IMR-90 (cell line): ENCODE measurements at regions not wholly inside any gene's neighbourhood (a gene's known extent, or its start where the extent isn't known, plus 50 kb on each side); places are given as distances from the start of the nearest gene placed in this dataset.

Experiments
- ATAC-seq: fragments of 200-7000 bp; cut with Tn5 transposase; 2 replicates; pipeline ENCODE4 v1.9.1; 2020; ENCODE audit warnings: low read depth, mild to moderate bottlenecking, moderate library complexity
- BruUV-seq: library from RNA; stranded (reverse); fragments of 400-500 nt; replicated peaks from 2 replicates; lab custom pipeline; 2021; lab: Mats Ljungman, UMichigan
- CTCF ChIA-PET: fragments of 300-600 bp; formaldehyde crosslinking; extraction: SDS; loops from one replicate; lab custom pipeline; 2021; ENCODE audit warnings: antibody characterized with exemption; lab: Yijun Ruan, JAX
- POLR2A ChIA-PET: fragments of 300-600 bp; sonication (Branson Sonifier 250); formaldehyde crosslinking; loops from one replicate; lab custom pipeline; 2022; ENCODE audit warnings: antibody characterized with exemption; ENCODE audit not compliant: unreplicated experiment; lab: Charles Lee
- DNase-seq: peaks from one replicate; pipeline ENCODE4 v3.0.0; 2013
- H2AFZ ChIP-seq: replicated peaks from 2 replicates; pipeline ENCODE3; 2013; ENCODE audit warnings: low read length, mild to moderate bottlenecking; ENCODE audit not compliant: poor library complexity
- H2AK5ac ChIP-seq: 2 replicates; pipeline ENCODE4 v1.6.1; 2013; ENCODE audit warnings: low read depth, low read length, inconsistent platforms
- H2AK9ac ChIP-seq: replicated peaks from 2 replicates; pipeline ENCODE3; 2013; ENCODE audit warnings: mild to moderate bottlenecking, low read depth, low read length, moderate library complexity; ENCODE audit not compliant: poor library complexity
- H2BK120ac ChIP-seq: 2 replicates; pipeline ENCODE4 v1.6.1; 2013; ENCODE audit warnings: low read depth, low read length, inconsistent platforms
- H2BK15ac ChIP-seq: 3 replicates; pipeline ENCODE4 v1.6.1; 2013; ENCODE audit warnings: low read depth, low read length, inconsistent platforms
- H2BK20ac ChIP-seq: 2 replicates; pipeline ENCODE4 v1.6.1; 2013; ENCODE audit warnings: low read depth, mild to moderate bottlenecking, inconsistent platforms, low read length, moderate library complexity
- H2BK5ac ChIP-seq: 2 replicates; pipeline ENCODE4 v1.6.1; 2013; ENCODE audit warnings: mild to moderate bottlenecking, low read depth, low read length, inconsistent platforms; ENCODE audit not compliant: poor library complexity, severe bottlenecking
- H3K14ac ChIP-seq: replicated peaks from 2 replicates; pipeline ENCODE4 v1.6.1; 2013; ENCODE audit warnings: low read depth, low read length, inconsistent platforms
- H3K18ac ChIP-seq: 2 replicates; pipeline ENCODE4 v1.6.1; 2013; ENCODE audit warnings: low read depth, low read length, control low read depth
- H3K23ac ChIP-seq: 2 replicates; pipeline ENCODE4 v1.6.1; 2013; ENCODE audit warnings: low read depth, low read length, inconsistent platforms
- H3K27ac ChIP-seq: 2 replicates; pipeline ENCODE4 v1.5.1; 2013; ENCODE audit warnings: mild to moderate bottlenecking, control low read depth, low read length; ENCODE audit not compliant: insufficient read depth
- H3K27me3 ChIP-seq: 2 replicates; pipeline ENCODE4 v1.6.1; 2013; ENCODE audit warnings: low read length; ENCODE audit not compliant: control insufficient read depth, insufficient read depth
- H3K36me3 ChIP-seq: 2 replicates; pipeline ENCODE4 v1.6.1; 2013; ENCODE audit warnings: low read length, mixed read lengths; ENCODE audit not compliant: control insufficient read depth, insufficient read depth
- H3K4ac ChIP-seq: 2 replicates; pipeline ENCODE4 v1.6.1; 2013; ENCODE audit warnings: low read depth, low read length, inconsistent platforms
- H3K4me1 ChIP-seq: 2 replicates; pipeline ENCODE4 v1.6.1; 2013; ENCODE audit warnings: low read length, mixed read lengths; ENCODE audit not compliant: control insufficient read depth, insufficient read depth
- H3K4me2 ChIP-seq: 2 replicates; pipeline ENCODE4 v1.6.1; 2013; ENCODE audit warnings: low read depth, mild to moderate bottlenecking, control low read depth, low read length, moderate library complexity
- H3K4me3 ChIP-seq: 2 replicates; pipeline ENCODE4 v1.5.1; 2013; ENCODE audit warnings: low read depth, mild to moderate bottlenecking, control low read depth, low read length, moderate library complexity; ENCODE audit not compliant: insufficient read depth
- H3K56ac ChIP-seq: 2 replicates; pipeline ENCODE4 v1.6.1; 2013; ENCODE audit warnings: low read length, inconsistent platforms; ENCODE audit not compliant: insufficient read depth; ENCODE audit errors: extremely low read depth
- H3K79me1 ChIP-seq, 2 experiments: 2 replicates each; pipeline ENCODE4 v1.6.1; 2013; ENCODE audit warnings: low read length in 2 of 2, inconsistent platforms in 1 of 2, low read depth in 1 of 2
- H3K9ac ChIP-seq: 2 replicates; pipeline ENCODE4 v1.6.1; 2013; ENCODE audit warnings: low read depth, low read length, control low read depth
- H3K9me1 ChIP-seq: 2 replicates; pipeline ENCODE4 v1.6.1; 2013; ENCODE audit warnings: low read length, inconsistent platforms; ENCODE audit not compliant: insufficient read depth
- H3K9me3 ChIP-seq: 2 replicates; pipeline ENCODE4 v1.6.1; 2013; ENCODE audit warnings: low read length; ENCODE audit not compliant: control insufficient read depth, insufficient read depth
- H4K20me1 ChIP-seq: 2 replicates; pipeline ENCODE4 v1.6.1; 2013; ENCODE audit warnings: low read length, inconsistent platforms; ENCODE audit not compliant: insufficient read depth
- H4K5ac ChIP-seq: 2 replicates; pipeline ENCODE4 v1.6.1; 2013; ENCODE audit warnings: mild to moderate bottlenecking, low read depth, low read length, control low read depth
- H4K8ac ChIP-seq, 2 experiments: 2 replicates each; pipeline ENCODE4 v1.6.1; 2013; ENCODE audit warnings: low read depth in 2 of 2, low read length in 2 of 2, control low read depth in 1 of 2, inconsistent platforms in 1 of 2
- H4K91ac ChIP-seq: 2 replicates; pipeline ENCODE4 v1.6.1; 2013; ENCODE audit warnings: low read depth, low read length, inconsistent platforms; ENCODE audit not compliant: insufficient read depth
- BHLHE40 ChIP-seq: fragments of 150-350 bp; IDR thresholded peaks from 2 replicates; pipeline ENCODE4 v1.6.1; 2016; ENCODE audit warnings: mild to moderate bottlenecking, low read depth, low read length
- CTCF ChIP-seq: conservative IDR thresholded peaks from 2 replicates; pipeline ENCODE4 v1.5.1; 2012; ENCODE audit warnings: mild to moderate bottlenecking, low read depth, low read length, improper control_type of control experiment
- ELK1 ChIP-seq: fragments of 150-350 bp; IDR thresholded peaks from 2 replicates; pipeline ENCODE4 v1.6.1; 2016; ENCODE audit warnings: low read depth, mild to moderate bottlenecking, low read length, moderate library complexity, borderline replicate concordance
- FOS ChIP-seq: fragments of 150-350 bp; IDR thresholded peaks from 2 replicates; pipeline ENCODE4 v1.6.1; 2016; ENCODE audit warnings: low read depth, low read length
- MAFK ChIP-seq: IDR thresholded peaks from 2 replicates; pipeline ENCODE4 v1.6.1; 2012; ENCODE audit warnings: low read depth, low read length, improper control_type of control experiment
- MXI1 ChIP-seq: IDR thresholded peaks from 2 replicates; pipeline ENCODE4 v1.6.1; 2012; ENCODE audit warnings: low read depth, mild to moderate bottlenecking, low read length, moderate library complexity, borderline replicate concordance
- NFE2L2 ChIP-seq: fragments of 150-350 bp; IDR thresholded peaks from 2 replicates; pipeline ENCODE4 v1.6.1; 2016; ENCODE audit warnings: low read depth, mild to moderate bottlenecking, low read length
- RAD21 ChIP-seq: IDR thresholded peaks from 2 replicates; pipeline ENCODE4 v1.6.1; 2012; ENCODE audit warnings: low read length, improper control_type of control experiment
- RCOR1 ChIP-seq: IDR thresholded peaks from 2 replicates; pipeline ENCODE4 v1.6.1; 2012; ENCODE audit warnings: mild to moderate bottlenecking, low read length, improper control_type of control experiment; ENCODE audit not compliant: insufficient replicate concordance
- SMC3 ChIP-seq: fragments of 150-350 bp; IDR thresholded peaks from 2 replicates; pipeline ENCODE4 v1.6.1; 2016; ENCODE audit warnings: low read depth, mild to moderate bottlenecking, antibody characterized with exemption, low read length, moderate library complexity
- USF2 ChIP-seq: fragments of 150-350 bp; IDR thresholded peaks from 2 replicates; pipeline ENCODE4 v1.6.1; 2017; ENCODE audit warnings: mild to moderate bottlenecking, antibody characterized with exemption, low read length, low read depth
- WGBS, 2 experiments: methylation state at CpG; one replicate each; pipeline versions ENCODE4 v1.1.5 to v1.1.7; 2013; ENCODE audit warnings: missing lambda C conversion rate in 2 of 2; ENCODE audit not compliant: insufficient read length in 1 of 2; ENCODE audit errors: extremely low coverage in 2 of 2; 5-methylcytosine and 5-hydroxymethylcytosine counted together
- dilution Hi-C: fragments of 300-500 bp; cut with HindIII; formaldehyde crosslinking; loops from one replicate; pipeline ENCODE4 v1.14.3; 2018; ENCODE audit warnings: low sequenced_read_pairs; ENCODE audit not compliant: unreplicated experiment
- in situ Hi-C: fragments of 300-500 bp; cut with MboI; formaldehyde crosslinking; loops from 3 replicates; pipeline ENCODE4 v1.14.3; 2019; ENCODE audit warnings: low sequenced_read_pairs, inconsistent platforms, mixed read lengths
- intact Hi-C: fragments of 100-400 bp; cut with micrococcal nuclease; formaldehyde crosslinking; loops from 2 replicates; pipeline ENCODE4 v1.10.0; 2022

- H3K18ac ChIP-seq = no peak overlapping the region
- ChIA-PET POLR2A (no interaction called here), CTCF (no interaction called here)
- H3K4me2 ChIP-seq = no peak overlapping the region
- no peaks in the 10 kb centered on the region for H4K20me1 ChIP-seq
- DNase-seq (no peak), ATAC-seq (no peak)
- H3K4ac ChIP-seq = no peak overlapping the region
- no peak overlapping the region for H3K9ac ChIP-seq
- no peak overlapping the region for H4K5ac ChIP-seq
- no TSS peak for BruUV-seq
- no peak overlapping the region for H3K27ac ChIP-seq
- 0 out of 3 replicates have a peak overlapping the region, but pooled peaks have one; percentile 48 for H2BK15ac ChIP-seq
- H3K56ac ChIP-seq = no peak overlapping the region
- H3K79me1 ChIP-seq = no peaks in the 10 kb centered on the region
- H2AK9ac ChIP-seq = no peak overlapping the region
- no peak overlapping the region for H2AFZ ChIP-seq
- H3K9me1 ChIP-seq = peaks cover 4% of the 10 kb centered on the region
- 0 out of 2 replicates have a peak overlapping the region, but pooled peaks have one; percentile 26 for H2BK120ac ChIP-seq
- H3K14ac ChIP-seq = no peak overlapping the region
- H2BK20ac ChIP-seq = no peak overlapping the region
- no peaks in the 10 kb centered on the region for H3K9me3 ChIP-seq
- H4K8ac ChIP-seq = no peak overlapping the region
- H3K4me1 ChIP-seq = peaks cover 3% of the 10 kb centered on the region
- H3K27me3 ChIP-seq = no peaks in the 10 kb centered on the region
- dilution Hi-C loops = no loop called here
- no peak overlapping the region for H3K4me3 ChIP-seq
- TF ChIP-seq CTCF (no peak), NFE2L2 (no peak), SMC3 (no peak), RCOR1 (no peak), MAFK (no peak), USF2 (no peak), MXI1 (no peak), ELK1 (no peak), FOS (no peak), BHLHE40 (no peak), RAD21 (no peak)
- H4K91ac ChIP-seq = no peak overlapping the region; the same call in 1 of the 2 replicates
- no peak overlapping the region for H2AK5ac ChIP-seq
- intact Hi-C loops = no loop called here
- H3K36me3 ChIP-seq = no peaks in the 10 kb centered on the region
- in situ Hi-C loops = no loop called here
- H3K23ac ChIP-seq = no peak overlapping the region
- no CpG with 5 or more reads among the region's 2 CpGs for WGBS, 2 experiments
- H2BK5ac ChIP-seq = no peak overlapping the region
Observed at GRCh38 chr10:28082885-28083284, 84.0 kb upstream of the ODAD2 start.
